GM12864 (cell line): ENCODE measurements at regions not wholly inside any gene's neighbourhood (a gene's known extent, or its start where the extent isn't known, plus 50 kb on each side); places are given as distances from the start of the nearest gene placed in this dataset.

Experiments
- DNase-seq: peaks from one replicate; pipeline ENCODE4 v3.0.0-alpha.2; 2011; ENCODE audit warnings: low read depth
- H3K4me3 ChIP-seq: 2 replicates; pipeline ENCODE4 v1.5.1; 2011; ENCODE audit warnings: mild to moderate bottlenecking, low read depth, low read length, control low read depth
- TF ChIP-seq, protein P1 (sequence below): IDR thresholded peaks from 2 replicates; pipeline ENCODE4 v1.5.1; 2011; ENCODE audit warnings: low read depth, mild to moderate bottlenecking, moderate library complexity, low read length, control low read depth, inconsistent platforms; ENCODE audit errors: missing control alignments

DNA sequence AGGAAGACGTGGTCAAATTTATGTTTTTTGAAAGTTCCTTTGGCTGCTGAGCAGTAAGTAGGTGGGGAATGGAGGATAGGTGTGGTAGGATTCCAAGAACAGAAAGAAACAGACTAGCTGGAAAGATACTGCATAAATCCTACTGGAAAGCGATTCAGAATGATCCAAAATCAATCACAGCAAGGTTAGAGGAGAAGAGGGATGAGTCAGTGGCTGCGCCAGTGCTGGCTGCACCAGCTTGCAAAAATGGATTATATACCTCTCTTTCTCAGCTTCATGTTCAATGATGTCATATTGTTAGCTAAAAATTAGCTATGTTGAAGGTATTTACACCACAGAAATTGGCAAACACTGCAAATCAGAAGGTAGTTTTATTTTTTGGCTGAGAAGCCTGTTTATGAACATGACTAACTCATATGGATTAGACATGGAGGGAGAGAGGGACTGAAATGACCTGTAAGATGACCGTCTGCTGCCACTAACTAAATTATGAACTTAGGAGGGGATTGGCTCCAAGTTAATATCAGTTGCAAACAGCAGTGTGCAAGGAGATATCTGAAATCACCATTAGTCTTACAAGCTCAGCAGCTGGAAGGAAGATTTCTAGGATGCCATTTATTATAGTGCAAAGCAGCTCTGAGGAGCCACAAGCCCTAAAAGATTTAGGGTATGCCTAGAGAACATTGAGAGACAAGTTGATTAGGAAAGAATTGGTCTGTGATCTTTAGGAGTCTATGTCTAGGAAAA, 405.3 kb downstream of the MID1IP1 start:
- TF ChIP-seq, protein P1, sequence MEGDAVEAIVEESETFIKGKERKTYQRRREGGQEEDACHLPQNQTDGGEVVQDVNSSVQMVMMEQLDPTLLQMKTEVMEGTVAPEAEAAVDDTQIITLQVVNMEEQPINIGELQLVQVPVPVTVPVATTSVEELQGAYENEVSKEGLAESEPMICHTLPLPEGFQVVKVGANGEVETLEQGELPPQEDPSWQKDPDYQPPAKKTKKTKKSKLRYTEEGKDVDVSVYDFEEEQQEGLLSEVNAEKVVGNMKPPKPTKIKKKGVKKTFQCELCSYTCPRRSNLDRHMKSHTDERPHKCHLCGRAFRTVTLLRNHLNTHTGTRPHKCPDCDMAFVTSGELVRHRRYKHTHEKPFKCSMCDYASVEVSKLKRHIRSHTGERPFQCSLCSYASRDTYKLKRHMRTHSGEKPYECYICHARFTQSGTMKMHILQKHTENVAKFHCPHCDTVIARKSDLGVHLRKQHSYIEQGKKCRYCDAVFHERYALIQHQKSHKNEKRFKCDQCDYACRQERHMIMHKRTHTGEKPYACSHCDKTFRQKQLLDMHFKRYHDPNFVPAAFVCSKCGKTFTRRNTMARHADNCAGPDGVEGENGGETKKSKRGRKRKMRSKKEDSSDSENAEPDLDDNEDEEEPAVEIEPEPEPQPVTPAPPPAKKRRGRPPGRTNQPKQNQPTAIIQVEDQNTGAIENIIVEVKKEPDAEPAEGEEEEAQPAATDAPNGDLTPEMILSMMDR, result no peak
- H3K4me3 ChIP-seq, result no peak overlapping the region
- no peak for DNase-seq

- no peak overlapping the region for H3K4me3 ChIP-seq
- TF ChIP-seq, protein P1, result no peak
- DNase-seq, result no peak
Observed at GRCh38 chrX:39211501-39211900, 410.2 kb downstream of the MID1IP1 start.

GRCh38 chrX:39212456-39212855, 411.2 kb downstream of the MID1IP1 start:
- TF ChIP-seq, protein P1, result no peak
- no peak for DNase-seq

GRCh38 chrX:39214387-39215126, 413.3 kb downstream of the MID1IP1 start:
- H3K4me3 ChIP-seq, result no peak overlapping the region
- TF ChIP-seq, protein P1, result no peak
- no peak for DNase-seq

More at GRCh38 chrX:39212456-39212855, 411.2 kb downstream of the MID1IP1 start:
- H3K4me3 ChIP-seq, result no peak overlapping the region

- no peak overlapping the region for H3K4me3 ChIP-seq
- DNase-seq, result no peak
- TF ChIP-seq, protein P1, result no peak
Observed at GRCh38 chrX:39220952-39221351, 419.7 kb downstream of the MID1IP1 start.

- H3K4me3 ChIP-seq, result no peak overlapping the region
- no peak for DNase-seq
- TF ChIP-seq, protein P1, result no peak
Observed at GRCh38 chrX:39222346-39223113, 421.3 kb downstream of the MID1IP1 start.
